HG02642 (cell line): ENCODE measurements at regions not wholly inside any gene's neighbourhood (a gene's known extent, or its start where the extent isn't known, plus 50 kb on each side); places are given as distances from the start of the nearest gene placed in this dataset.
A peak's percentile ranks its signal among the peaks of the same experiment; 100 is the strongest.

Experiments used
- ATAC-seq: cut with Tn5 transposase; IDR thresholded peaks from one replicate; pipeline ENCODE4 v1.9.1; 2021; ENCODE audit warnings: mild to moderate bottlenecking; ENCODE audit not compliant: unreplicated experiment, poor library complexity

- ATAC-seq = no peak
Observed at GRCh38 chr21:38989379-38989744, 183.6 kb downstream of the ETS2 start.

GRCh38 chr21:38988509-38989378 lies 183.0 kb downstream of the ETS2 start:
- no peak for ATAC-seq

GRCh38 chr21:38987633-38988508 lies 182.1 kb downstream of the ETS2 start:
- ATAC-seq = no peak

GRCh38 chr21:38986806-38987632 lies 181.3 kb downstream of the ETS2 start:
- no peak for ATAC-seq

GRCh38 chr21:38986406-38986805 lies 180.7 kb downstream of the ETS2 start:
- no peak for ATAC-seq

- peak; percentile 69 for ATAC-seq
Observed at GRCh38 chr21:38985568-38986378, 180.0 kb downstream of the ETS2 start.

GRCh38 chr21:38984982-38985567 lies 179.3 kb downstream of the ETS2 start:
- no peak for ATAC-seq

- no peak for ATAC-seq
Observed at GRCh38 chr21:38984568-38984967, 178.8 kb downstream of the ETS2 start.

- no peak for ATAC-seq
Observed at GRCh38 chr21:38983560-38983959, 177.8 kb downstream of the ETS2 start.

GRCh38 chr21:38982804-38983203 lies 177.1 kb downstream of the ETS2 start:
- ATAC-seq = no peak

GRCh38 chr21:38982096-38982495 lies 176.4 kb downstream of the ETS2 start:
- ATAC-seq = no peak

GRCh38 chr21:38980416-38981313 lies 174.9 kb downstream of the ETS2 start:
- no peak for ATAC-seq

- no peak for ATAC-seq
Observed at GRCh38 chr21:38979271-38980121, 173.8 kb downstream of the ETS2 start.

- ATAC-seq = no peak
Observed at GRCh38 chr21:38976900-38977299, 171.2 kb downstream of the ETS2 start.

GRCh38 chr21:38973552-38973951 lies 167.8 kb downstream of the ETS2 start:
- ATAC-seq = no peak

GRCh38 chr21:38972078-38972477 lies 166.3 kb downstream of the ETS2 start:
- ATAC-seq = no peak

GRCh38 chr21:38970765-38971164 lies 165.0 kb downstream of the ETS2 start:
- ATAC-seq = no peak
